NCI-H2227 treated with DMSO at 0.1 percent for 48 hours (cell line): ENCODE measurements at regions not wholly inside any gene's neighbourhood (a gene's known extent, or its start where the extent isn't known, plus 50 kb on each side); places are given as distances from the start of the nearest gene placed in this dataset.

Experiments
- DNase-seq: peaks from one replicate; lab custom pipeline; 2025; lab: John Stamatoyannopoulos, UW

DNA sequence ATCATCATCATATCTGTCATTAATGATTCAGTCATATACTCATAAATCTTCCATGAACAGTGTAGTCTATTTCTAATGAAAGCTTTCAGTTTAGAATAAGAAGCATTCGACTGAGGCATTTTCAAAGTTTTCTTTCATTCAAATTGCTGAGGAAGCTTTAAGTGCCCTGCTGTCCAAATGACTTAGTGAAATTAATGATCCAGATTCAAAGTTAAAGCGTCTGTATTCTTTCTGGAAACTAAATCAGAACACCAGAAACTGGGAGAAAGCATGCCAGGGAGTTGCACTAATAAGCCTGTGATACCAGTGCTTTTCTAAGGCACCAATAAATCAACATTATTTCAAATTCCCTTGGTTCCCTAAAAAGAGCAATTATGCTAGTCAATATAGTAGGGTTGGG is 367.8 kb upstream of the ANO5 start:
- no peak for DNase-seq

DNA sequence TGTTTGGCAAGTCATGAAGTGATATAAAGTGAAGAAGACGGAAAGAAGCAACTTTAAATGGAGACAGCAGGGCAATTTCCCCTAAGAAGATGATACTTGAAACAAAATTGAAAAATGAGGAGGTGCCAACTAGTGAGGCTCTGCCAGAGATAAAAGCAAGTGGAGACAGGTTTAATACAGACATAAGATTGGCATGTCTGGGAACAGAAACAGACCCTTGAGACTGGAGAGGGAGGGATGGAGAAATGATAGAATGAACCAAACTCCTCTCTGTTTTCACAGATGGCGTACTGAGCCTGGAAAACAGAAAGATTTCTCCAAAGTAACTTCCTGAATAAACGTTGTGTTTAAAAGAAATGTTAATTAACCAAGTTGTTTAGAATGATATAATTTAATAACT is 354.5 kb upstream of the ANO5 start:
- no peak for DNase-seq

GRCh38 chr11:21839796-21840195 is 353.1 kb upstream of the ANO5 start:
- DNase-seq, result no peak

- no peak for DNase-seq
Measured at GRCh38 chr11:21861314-21861713, 331.6 kb upstream of the ANO5 start.

- DNase-seq, result no peak
Measured at GRCh38 chr11:21865541-21865940, 327.3 kb upstream of the ANO5 start.

DNA sequence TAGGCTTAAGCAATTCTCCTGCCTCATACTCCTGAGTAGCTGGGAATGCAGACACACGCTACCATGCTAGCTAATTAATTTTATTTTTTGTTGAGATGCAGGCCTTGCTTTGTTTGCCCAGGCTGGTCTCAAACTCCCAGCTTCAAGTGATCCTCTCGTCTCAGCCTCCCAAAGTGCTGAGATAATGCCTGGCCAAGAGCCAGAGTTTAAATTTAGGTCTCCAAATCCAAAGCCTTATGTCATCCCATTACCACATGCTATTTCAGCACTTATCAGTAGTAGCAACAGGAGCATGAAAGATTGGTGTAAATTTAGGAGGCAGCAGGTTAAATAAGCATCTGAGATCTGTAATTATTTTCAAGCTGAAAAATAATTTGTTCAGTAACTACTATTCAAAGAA is 326.1 kb upstream of the ANO5 start:
- no peak for DNase-seq

GRCh38 chr11:21877151-21877550 is 315.7 kb upstream of the ANO5 start:
- no peak for DNase-seq

DNA sequence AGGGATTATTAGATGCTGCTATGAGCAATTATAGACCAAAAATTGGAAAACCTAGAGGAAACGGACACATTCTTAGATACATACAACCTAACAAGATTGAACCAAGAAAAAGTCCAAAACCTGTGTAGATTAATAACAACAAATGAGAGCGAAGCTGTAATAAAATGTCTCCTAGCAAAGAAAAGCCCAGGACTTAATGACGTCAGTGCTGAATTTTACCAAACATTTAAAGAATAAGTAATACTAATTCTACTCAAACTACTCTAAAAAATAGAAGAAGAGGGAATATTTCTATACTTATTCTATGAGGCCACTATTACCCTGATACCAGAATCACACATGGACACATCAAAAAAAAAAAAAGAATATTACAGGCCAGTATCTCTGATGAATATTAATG is 309.5 kb upstream of the ANO5 start:
- DNase-seq, result no peak

DNA sequence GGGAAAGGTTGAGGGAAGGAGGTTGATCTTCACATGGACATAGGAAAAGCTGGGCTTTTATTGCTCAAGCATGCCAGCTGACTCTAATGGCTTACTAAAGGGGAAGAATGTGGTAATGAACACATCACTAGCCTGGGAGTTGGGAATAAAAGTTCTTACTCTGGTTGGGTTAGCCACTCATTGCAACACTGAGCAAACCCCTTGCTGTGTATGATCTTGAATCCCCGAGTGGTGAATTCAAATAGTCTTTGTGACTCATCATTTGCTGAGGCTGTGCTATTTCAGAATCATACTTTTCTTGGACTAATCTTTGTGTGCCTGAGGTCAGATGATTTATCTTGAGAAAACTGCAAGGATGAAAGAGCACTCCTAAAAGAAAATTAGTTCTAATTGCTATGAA is 304.1 kb upstream of the ANO5 start:
- no peak for DNase-seq

- no peak for DNase-seq
Measured at GRCh38 chr11:21892736-21893564, 299.9 kb upstream of the ANO5 start.

- DNase-seq, result no peak
Measured at GRCh38 chr11:21893565-21893867, 299.4 kb upstream of the ANO5 start.

DNA sequence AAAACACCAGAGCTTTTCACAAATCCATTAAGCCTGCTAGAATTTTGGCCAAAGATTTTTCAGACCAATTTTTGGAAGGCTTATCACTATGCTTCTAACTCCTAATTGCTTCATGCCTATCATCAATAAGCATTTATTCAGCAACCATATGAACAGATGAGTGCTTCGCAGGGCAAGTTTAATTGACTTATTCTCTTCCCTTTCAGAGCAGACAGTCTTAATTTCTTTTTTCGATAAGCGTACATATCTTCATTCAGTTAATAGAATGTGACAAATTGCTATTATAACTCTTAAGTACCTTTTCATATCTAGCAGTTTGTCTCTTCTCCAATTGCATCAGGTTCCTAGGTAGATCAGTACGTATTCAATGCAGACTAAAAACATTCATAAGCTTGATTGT is 298.4 kb upstream of the ANO5 start:
- no peak for DNase-seq

- DNase-seq, result no peak
Measured at GRCh38 chr11:21895686-21896085, 297.2 kb upstream of the ANO5 start.

- no peak for DNase-seq
Measured at GRCh38 chr11:21896216-21896615, 296.7 kb upstream of the ANO5 start.

DNA sequence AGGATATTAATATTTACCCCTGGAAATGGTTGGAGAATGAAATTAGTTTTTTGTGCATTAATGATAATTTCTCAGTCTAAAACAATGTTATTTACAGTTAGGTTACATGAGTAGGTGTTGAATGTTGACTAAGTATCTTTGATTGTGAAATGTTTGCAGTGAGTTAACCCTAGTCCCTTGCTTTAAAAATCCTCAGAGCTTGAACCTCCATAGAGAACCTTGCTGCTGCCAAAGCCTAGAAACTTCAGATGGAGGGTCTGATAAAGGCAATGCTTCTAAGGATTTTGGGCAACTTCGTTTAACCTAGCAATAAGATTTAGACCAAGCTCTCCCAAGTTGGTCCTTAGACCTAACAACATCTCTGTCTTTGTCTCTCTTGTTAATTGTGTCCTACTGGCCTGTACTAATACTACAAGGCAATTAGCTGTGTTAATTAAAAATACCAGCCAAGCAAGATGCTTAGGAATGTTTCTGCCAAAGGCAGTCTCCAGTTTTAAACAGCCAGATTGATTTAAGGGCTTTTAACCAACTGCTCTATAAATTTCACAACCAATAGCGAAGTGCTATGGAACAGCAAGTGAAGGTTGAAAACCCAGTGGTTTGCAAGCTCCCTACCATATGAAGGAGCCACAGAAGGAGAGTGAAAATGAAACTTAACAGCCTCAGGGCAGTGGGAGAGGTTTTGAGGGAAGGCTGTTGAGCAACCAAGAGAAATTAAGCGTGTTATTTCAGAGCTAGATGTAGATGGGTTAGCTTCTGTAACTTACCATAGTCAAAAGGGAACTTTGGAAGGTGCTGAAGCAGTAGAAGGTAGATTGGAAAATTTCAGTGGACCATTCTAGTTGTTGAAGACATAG is 295.9 kb upstream of the ANO5 start:
- DNase-seq, result no peak

GRCh38 chr11:21897752-21898151 is 295.1 kb upstream of the ANO5 start:
- DNase-seq, result no peak

GRCh38 chr11:21908211-21908610 is 284.7 kb upstream of the ANO5 start:
- no peak for DNase-seq

DNA sequence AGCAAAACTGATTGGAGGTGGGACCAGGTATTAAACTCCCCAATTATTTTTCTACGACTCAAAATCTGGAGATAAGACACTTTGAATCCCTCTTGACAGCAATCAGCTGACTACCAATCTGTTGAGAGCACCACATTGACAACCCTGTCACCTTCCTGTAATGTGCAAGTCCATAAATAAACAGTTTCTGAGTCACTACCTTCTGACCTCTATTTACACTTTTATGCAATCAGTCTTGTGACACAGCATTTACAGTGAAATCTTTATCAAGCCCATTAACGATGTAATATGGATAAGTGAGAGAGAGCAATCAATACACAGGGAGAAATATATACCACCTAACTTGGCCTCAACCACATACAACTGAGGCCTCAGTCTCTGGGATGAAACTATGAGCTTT is 283.7 kb upstream of the ANO5 start:
- no peak for DNase-seq

DNA sequence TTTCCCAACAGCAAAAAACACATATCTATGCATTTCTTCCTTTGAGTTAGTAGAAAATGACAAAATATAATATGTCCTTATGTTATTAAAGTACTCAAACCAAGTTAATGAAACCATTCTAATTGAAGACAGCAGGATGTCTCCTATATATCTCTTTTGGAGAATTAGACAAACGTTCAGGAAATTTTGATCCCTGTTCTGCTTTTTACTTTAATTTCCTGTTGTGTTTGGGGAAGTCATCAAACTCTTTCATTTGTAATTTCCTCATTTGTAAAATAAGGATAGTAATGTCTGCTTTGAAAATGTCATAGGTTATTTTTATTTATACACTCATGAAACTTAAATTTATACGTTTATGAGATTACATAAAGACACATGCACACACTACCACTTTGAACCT is 281.8 kb upstream of the ANO5 start:
- no peak for DNase-seq

GRCh38 chr11:21912285-21912684 is 280.6 kb upstream of the ANO5 start:
- no peak for DNase-seq

GRCh38 chr11:21921151-21921550 is 271.7 kb upstream of the ANO5 start:
- DNase-seq, result no peak

DNA sequence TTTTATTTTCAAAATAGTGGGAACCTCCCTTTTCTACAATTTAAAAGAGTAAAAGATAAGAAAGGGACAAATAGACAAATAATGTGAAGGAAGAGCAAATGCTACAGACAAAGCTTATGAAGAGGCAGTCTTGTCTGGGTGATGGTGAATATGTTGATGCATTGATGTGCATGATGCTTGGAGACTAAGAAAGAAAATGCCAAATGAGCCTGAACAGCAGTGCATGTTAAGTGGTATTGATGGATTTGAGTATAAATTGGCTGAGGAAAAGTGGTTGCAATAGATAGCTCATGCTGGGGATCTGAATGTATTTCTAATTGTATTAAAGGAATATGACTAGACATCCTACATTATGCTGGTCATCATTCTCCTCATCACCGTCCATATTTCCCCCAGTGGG is 268.6 kb upstream of the ANO5 start:
- no peak for DNase-seq

DNA sequence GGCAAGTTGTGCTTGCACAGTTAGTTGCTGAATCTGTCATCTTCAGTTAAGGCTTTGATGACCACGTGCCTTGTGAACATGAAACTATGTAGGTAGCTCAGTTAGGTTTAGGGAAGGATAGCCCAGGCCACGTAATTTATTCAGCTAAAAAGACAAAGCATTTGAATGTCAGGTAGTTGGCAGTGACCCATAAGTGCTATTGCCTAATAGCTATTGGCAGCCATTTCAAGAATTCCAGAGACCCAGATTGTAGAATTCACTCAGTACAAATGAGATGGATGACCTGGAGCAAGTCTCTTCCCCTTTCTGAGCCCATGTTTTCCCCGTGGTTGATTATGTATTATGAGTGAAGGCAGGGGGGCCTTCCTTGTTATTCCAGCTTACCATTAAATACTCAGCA is 265.3 kb upstream of the ANO5 start:
- no peak for DNase-seq

GRCh38 chr11:21928847-21929246 is 264.0 kb upstream of the ANO5 start:
- DNase-seq, result no peak
